Glomerular visceral epithelial cell (primary cell): ENCODE measurements at regions not wholly inside any gene's neighbourhood (a gene's known extent, or its start where the extent isn't known, plus 50 kb on each side); places are given as distances from the start of the nearest gene placed in this dataset.

Source experiments
- DNase-seq: peaks from one replicate; pipeline ENCODE4 v3.0.0-alpha.2; 2016; ENCODE audit errors: extremely low spot score

DNA sequence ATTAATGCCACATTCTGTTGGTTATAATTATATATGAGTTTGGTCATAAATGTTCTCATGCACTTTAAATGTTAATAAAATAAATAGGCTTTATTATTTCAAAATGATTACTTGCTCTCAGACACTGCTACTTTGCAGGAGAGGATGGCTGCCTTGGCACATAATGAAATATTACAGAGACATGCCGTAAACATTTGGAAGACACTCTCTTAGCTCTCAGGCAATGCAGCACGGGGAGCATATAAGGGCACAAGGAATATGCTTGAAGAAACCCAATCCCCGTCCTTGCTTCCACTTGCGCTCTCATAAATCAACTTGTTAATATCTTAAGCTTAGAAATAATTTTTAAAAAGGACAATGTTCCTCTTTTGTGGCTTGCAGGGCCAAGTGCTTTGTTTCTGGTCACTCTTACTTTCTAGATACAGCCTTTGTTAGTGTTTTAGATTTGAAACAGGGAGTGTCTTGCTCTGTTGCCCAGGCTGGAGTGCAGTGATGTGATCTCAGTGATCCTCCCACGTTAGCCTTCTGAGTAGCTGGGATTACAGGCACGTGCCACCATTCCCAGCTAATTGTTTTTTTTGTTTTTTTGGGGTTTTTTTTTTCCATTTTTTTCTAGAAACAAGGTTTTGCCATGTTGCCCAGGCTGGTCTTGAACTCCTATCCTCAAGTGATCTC is 445.0 kb downstream of the SPRY1 start:
- DNase-seq = no peak

- DNase-seq = no peak
Observed at GRCh38 chr4:123843137-123843536, 446.5 kb downstream of the SPRY1 start.

GRCh38 chr4:123844374-123844773 is 447.8 kb downstream of the SPRY1 start:
- DNase-seq = no peak

DNA sequence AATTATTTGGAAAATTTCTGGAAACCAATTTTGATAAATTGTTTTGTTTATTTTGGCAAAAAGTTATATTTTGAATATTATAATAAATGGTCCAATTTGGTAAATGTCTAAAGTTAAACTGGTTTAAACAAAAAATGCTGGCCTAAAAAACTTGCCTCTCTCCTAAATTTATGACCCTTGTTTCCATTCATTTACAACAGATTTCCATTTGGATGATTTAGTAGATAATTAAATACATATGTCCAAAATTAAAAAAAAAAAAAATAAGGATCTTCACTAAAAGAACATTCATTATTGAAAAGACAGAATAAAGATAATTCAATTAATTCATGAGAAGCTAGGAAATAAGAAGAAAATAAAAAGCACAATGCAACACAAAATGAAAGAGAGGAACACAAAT is 449.5 kb downstream of the SPRY1 start:
- no peak for DNase-seq

GRCh38 chr4:123846561-123846960 is 450.0 kb downstream of the SPRY1 start:
- no peak for DNase-seq

DNA sequence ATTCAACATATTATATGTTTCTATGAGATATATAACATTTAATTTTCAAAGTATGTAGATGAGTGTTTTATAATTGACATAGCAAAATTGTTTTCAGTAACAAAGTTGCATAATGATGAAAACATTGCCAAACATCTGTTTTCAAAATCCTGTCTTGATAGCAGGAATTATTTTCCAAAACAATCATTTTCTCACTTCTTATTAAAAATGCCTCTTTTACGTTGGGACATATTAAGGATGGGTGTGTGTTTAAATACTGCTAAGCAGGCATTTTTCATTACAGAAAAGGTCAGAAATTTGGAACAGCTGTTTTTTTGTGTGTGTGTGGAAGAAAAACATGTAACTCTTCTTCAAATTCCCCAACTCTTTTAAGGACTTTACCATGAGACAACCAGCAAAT is 452.0 kb downstream of the SPRY1 start:
- no peak for DNase-seq

DNA sequence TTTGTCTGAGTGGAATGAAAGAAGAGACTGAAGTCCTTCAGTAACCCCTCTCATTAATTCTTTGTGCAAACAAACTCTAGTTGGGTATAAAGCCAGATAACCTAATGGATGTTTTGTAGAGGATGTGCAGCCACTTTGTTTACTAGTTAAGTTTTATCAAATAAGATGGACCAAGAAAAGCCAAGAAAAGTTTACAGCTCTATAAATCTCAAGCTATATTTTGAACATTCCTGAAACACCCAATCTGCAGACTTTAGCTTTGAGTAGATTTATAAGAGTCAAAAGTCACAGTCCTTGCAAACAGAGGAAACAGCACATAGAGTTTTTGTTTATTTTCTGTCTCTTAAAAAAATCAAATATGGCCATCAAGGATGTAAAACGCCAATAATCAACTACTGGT is 452.9 kb downstream of the SPRY1 start:
- DNase-seq = no peak

- DNase-seq = no peak
Observed at GRCh38 chr4:123851521-123851920, 454.9 kb downstream of the SPRY1 start.

GRCh38 chr4:123853651-123854050 is 457.1 kb downstream of the SPRY1 start:
- no peak for DNase-seq

- peak; percentile 24 for DNase-seq
Observed at GRCh38 chr4:123856689-123857545, 460.3 kb downstream of the SPRY1 start.

DNA sequence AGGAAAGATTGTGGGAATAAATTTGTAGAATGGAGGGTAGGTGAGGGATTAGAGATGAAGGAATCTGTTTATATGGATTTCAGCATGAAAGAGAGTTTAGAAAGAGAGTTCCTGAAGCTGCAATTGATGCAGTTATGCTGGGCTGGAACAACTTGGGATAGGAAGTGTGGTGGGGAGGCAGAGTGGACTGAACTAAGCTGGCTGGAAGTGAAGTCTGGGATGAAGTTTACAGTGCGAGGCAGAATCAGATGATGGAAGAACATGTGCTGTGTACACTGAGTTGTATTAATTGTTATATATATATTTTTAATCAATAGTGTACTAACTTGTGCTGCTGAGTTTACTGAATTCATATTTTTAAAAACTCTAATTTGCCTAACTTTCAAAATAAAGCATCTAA is 461.9 kb downstream of the SPRY1 start:
- no peak for DNase-seq

- DNase-seq = no peak
Observed at GRCh38 chr4:123862812-123863211, 466.2 kb downstream of the SPRY1 start.

GRCh38 chr4:123866796-123867195 is 470.2 kb downstream of the SPRY1 start:
- DNase-seq = no peak

DNA sequence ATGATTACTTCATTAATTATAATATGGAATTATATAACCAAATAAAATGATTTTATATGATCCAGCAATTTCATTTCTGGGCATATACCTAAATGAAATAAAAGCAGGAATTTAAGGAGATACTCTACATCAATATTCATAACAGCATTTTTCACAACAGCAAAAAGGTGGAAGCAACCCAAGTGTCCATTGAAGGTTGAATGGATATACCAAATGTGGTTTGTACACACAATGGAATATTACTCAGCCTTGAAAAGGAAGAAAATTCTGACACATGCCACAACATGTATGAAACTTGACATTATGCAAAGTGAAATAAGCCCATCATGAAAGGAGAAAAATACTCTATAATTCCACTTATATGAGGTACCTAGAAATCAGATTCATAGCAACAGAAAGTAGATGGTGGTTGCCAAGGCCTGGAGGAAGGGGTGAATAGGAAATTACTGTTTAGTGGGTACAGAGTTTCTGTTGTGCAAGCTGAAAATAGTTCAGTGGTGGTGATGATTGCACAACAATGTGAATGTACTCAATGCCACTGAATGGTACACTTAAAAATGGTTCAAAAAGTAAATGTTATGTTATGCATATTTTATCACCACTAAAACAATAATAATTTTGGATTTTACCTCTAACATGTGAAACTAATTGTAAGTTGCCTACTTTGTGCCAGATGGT is 471.5 kb downstream of the SPRY1 start:
- no peak for DNase-seq

GRCh38 chr4:123869286-123870215 is 473.0 kb downstream of the SPRY1 start:
- DNase-seq = no peak

- DNase-seq = peak; percentile 56
Observed at GRCh38 chr4:123870216-123870876, 473.8 kb downstream of the SPRY1 start.

DNA sequence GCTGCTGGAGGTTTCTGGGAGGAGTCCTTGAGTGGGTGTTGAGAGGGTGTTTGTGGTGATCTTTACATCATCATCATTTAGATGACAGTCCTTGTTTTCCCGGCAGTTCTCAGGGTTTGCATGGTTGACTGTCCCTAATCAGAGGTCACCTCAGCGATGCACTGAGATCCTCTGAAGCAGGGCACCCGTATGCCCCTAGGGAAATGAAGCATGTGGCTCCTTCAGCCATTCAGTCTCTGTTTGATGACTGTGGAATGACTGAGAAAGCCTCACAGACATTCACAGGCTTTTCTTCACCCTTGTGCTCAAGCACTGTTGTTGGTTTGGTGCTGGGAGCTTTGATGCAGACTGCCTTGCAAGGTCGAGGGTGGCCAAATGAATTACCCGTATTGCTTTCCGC is 474.7 kb downstream of the SPRY1 start:
- DNase-seq = no peak

GRCh38 chr4:123874063-123874462 is 477.5 kb downstream of the SPRY1 start:
- no peak for DNase-seq

GRCh38 chr4:123876143-123876542 is 479.5 kb downstream of the SPRY1 start:
- DNase-seq = no peak

DNA sequence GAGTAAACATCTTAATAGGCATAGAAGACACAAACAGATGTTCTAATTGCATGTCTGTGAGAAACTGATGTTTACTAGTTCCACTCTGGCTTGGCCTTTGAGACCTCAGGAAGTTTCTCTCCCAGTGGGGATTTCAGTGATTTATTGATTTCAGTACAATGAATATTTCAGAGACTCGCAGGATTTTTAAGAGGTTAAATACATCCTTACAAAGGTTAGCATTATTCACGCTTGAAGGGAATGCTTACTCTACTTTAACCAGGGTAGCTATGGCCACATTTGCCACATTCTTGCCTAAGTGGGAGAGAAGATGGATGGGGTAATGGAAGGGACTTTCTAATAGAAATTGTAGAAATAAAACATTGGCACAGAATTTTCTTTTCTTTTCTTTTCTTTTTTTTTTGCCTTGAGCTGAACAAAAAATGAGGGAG is 480.1 kb downstream of the SPRY1 start:
- DNase-seq = no peak

DNA sequence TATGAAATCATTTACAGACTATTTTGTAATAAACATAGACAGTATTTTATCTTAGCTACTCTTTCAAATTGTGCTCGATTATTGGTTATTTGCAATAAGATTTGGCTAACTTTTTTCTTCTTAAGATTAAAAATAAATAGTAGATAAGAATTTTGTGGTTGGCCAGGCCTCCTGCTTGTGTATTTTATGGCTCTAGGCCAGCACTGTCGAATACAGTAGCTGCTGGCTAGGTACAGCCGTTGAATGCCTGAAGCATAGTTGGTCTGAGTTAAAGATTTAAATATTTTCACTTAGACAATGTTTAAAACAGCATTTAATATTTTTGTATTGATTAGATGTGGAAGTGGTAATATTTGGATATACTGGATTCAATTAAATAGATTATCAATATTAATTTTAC is 481.0 kb downstream of the SPRY1 start:
- DNase-seq = no peak
